ENCODE measurements at regions not wholly inside any gene's neighbourhood (a gene's known extent, or its start where the extent isn't known, plus 50 kb on each side); places are given as distances from the start of the nearest gene placed in this dataset.

DNA sequence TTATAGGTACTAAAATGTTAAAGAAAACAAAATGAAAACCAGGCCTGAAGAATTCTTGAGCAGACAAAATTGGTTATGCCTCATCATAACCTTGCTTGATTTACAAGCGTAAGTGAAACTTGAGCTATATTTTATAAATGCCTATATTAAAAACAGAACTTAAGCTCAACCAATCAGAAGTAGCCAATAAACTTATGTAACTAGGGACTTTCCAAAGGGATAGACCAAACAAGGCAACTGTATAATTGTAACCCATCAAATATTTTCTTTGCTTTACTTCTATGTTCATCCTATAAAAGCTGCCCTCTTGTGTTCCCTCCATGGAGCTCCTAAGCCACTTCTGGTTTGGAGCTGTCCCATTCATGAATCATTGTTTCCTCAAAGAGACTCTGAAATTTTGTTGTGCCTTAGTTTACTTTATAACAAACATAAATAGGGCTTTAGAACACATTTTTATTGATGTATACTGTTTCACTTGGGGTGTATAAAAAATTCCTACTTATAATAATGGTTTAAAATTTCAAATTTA lies 101.6 kb upstream of the CARMIL1 start:
- DNase-seq (ENCODE audit: low read depth, low spot score), result no peak
- H3K27ac ChIP-seq (ENCODE audit: low read depth, low read length), result no peak overlapping the region
- no peaks in the 10 kb centered on the region for H3K27me3 ChIP-seq (ENCODE audit: control insufficient read depth, insufficient read depth, low read length)
- POLR2A ChIA-PET, result no interaction called here
- CTCF ChIA-PET, result interaction anchor here (0.9 kb wide), 1 partner anchor 312 kb away, joined by 3 read pairs; no protein-coding TSS in a partner anchor
- no peaks in the 10 kb centered on the region for H3K9me3 ChIP-seq (ENCODE audit: control insufficient read depth, insufficient read depth, low read length)
- no peak overlapping the region for H3K4me3 ChIP-seq (ENCODE audit: low read depth, low read length)
- TF ChIP-seq, protein P1, sequence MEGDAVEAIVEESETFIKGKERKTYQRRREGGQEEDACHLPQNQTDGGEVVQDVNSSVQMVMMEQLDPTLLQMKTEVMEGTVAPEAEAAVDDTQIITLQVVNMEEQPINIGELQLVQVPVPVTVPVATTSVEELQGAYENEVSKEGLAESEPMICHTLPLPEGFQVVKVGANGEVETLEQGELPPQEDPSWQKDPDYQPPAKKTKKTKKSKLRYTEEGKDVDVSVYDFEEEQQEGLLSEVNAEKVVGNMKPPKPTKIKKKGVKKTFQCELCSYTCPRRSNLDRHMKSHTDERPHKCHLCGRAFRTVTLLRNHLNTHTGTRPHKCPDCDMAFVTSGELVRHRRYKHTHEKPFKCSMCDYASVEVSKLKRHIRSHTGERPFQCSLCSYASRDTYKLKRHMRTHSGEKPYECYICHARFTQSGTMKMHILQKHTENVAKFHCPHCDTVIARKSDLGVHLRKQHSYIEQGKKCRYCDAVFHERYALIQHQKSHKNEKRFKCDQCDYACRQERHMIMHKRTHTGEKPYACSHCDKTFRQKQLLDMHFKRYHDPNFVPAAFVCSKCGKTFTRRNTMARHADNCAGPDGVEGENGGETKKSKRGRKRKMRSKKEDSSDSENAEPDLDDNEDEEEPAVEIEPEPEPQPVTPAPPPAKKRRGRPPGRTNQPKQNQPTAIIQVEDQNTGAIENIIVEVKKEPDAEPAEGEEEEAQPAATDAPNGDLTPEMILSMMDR (IDR thresholded peaks at IDR 0.05; ENCODE audit: low read depth, low read length), result no peak

DNA sequence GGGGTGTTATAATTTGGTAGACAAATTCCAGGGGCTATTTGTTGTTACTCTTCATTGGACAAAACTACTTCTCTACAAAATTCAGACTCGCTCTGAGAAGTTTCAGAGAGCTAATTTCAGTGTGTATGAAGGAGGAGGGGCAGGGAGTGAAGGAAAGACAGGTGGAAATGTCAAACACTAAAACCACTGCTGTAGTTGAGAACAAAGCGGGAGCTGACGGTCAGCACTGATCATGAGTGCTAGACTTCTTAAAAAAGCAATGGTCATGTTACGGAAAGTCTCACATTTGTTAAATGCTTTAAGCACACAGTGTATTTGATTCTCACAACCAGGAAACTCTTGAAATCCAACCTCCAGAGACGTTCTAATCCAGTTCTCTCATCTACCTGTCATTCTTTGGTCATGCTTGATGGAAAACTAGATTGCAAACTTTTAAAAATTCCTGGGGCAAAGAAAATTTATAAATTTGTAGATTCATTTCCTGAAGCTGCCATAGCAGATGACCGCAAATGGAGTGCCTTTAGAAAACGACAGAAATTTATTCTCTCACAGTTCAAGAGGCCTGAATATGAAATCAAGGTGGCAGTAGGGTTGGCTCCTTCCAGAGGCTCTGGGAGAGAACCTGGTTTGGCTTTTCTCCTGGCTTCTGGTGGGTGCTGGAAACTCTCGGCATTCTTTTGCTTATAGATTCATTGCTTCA lies 100.7 kb upstream of the CARMIL1 start:
- Histone ChIP-seq H3K27ac (ENCODE audit: low read depth, low read length) (no peak overlapping the region), H3K27me3 (ENCODE audit: control insufficient read depth, insufficient read depth, low read length) (no peaks in the 10 kb centered on the region), H3K9me3 (ENCODE audit: control insufficient read depth, insufficient read depth, low read length) (no peaks in the 10 kb centered on the region), H3K4me3 (ENCODE audit: low read depth, low read length) (no peak overlapping the region)
- ChIA-PET POLR2A (no interaction called here), CTCF (interaction anchor here (0.9 kb wide), 1 partner anchor 311 kb away, joined by 3 read pairs; no protein-coding TSS in a partner anchor)
- no peak for DNase-seq (ENCODE audit: low read depth, low spot score)
- TF ChIP-seq, protein P1 (IDR thresholded peaks at IDR 0.05; ENCODE audit: low read depth, low read length), result no peak

DNA sequence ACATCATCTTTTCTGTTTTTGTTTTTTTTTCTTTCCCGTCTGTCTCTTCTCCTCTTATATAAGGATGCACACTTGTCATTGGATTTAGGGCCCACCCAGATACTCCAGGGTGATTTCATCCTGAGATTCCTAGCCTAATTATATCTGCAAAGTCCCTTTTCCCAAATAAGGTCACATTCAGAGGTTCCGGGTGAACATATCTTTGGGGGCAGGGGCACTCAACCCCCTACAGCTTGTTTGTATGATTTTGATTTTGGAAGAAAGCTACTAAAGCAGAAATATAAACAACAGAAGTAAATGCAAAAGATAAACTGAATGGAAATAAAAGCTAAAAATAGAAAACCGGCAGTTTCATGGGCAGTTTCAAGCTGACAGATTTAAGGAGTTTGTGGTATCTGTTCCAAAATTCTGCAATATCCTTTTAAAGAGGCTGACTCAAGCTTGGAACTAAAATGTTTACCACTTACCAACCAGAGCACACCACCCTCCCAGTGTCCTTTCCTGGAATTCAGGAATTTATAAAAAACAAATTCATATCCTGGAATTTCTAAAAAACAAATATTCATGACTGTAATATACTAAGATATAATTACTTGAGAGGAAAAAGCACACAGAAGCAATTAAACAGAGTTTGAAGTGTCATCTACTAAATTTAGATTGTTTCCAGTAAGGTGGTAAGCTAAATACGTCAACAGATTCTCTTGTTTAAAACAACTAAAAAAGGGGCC lies 100.0 kb upstream of the CARMIL1 start:
- DNase-seq (ENCODE audit: low read depth, low spot score), result no peak
- peak overlapping the region; percentile 47 for H3K27ac ChIP-seq (ENCODE audit: low read depth, low read length)
- POLR2A ChIA-PET, result no interaction called here
- no peak overlapping the region for H3K4me3 ChIP-seq (ENCODE audit: low read depth, low read length)
- TF ChIP-seq, protein P1 (IDR thresholded peaks at IDR 0.05; ENCODE audit: low read depth, low read length), result no peak
- no peaks in the 10 kb centered on the region for H3K9me3 ChIP-seq (ENCODE audit: control insufficient read depth, insufficient read depth, low read length)
- CTCF ChIA-PET, result no interaction called here
- H3K27me3 ChIP-seq (ENCODE audit: control insufficient read depth, insufficient read depth, low read length), result no peaks in the 10 kb centered on the region

DNA sequence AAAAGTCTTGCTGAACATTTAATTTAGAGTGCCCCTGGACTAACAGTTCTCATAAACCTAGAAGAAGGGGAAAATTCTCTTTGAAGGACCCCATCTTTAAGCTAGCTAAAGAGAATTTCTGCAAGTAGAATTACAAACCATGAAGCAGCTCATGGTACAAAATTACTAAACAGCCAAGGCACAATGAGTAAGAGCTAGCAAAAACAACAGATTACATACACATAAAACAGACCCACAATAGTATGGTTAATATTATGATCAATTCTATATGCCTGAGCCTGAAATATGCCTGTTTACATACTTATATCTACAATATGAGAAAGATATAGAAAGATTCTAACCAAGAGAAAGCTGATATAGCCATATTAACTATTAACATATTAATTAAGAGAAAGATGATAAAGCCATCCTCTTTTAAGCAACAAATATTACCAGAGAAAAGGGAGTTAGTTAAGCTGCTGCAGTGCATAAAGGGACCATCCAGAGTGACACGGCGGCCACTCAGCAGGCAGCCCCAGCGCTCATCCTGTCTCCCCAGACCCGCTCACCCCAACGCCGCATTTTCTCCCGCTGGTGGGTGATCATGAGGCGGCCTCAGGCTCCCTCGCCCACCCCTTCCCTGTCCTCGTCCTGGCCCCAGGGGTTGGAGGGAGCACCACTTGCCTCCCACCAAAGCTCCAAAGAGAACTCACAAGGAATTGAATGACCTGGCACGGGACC lies 98.4 kb upstream of the CARMIL1 start:
- CTCF ChIA-PET, result interaction anchor here (1.7 kb wide), 1 partner anchor 43 kb away, joined by 6 read pairs; no protein-coding TSS in a partner anchor

More for the DNA sequence above, 98.4 kb upstream of the CARMIL1 start:
- no peak for DNase-seq (ENCODE audit: low read depth, low spot score)
- H3K27ac ChIP-seq (ENCODE audit: low read depth, low read length), result no peak overlapping the region
- POLR2A ChIA-PET, result no interaction called here
- H3K9me3 ChIP-seq (ENCODE audit: control insufficient read depth, insufficient read depth, low read length), result no peaks in the 10 kb centered on the region
- TF ChIP-seq, protein P1 (IDR thresholded peaks at IDR 0.05; ENCODE audit: low read depth, low read length), result no peak
- H3K27me3 ChIP-seq (ENCODE audit: control insufficient read depth, insufficient read depth, low read length), result no peaks in the 10 kb centered on the region
- no peak overlapping the region for H3K4me3 ChIP-seq (ENCODE audit: low read depth, low read length)
